NCI-H526 treated with DMSO at 0.1 percent for 48 hours (cell line): ENCODE measurements at regions not wholly inside any gene's neighbourhood (a gene's known extent, or its start where the extent isn't known, plus 50 kb on each side); places are given as distances from the start of the nearest gene placed in this dataset.

Experiments
- DNase-seq: peaks from one replicate; lab custom pipeline; 2025; lab: John Stamatoyannopoulos, UW

- DNase-seq, result no peak
Measured at GRCh38 chr10:47143473-47143872, 156.5 kb upstream of the GDF10 start.

GRCh38 chr10:47144525-47144924 is 155.5 kb upstream of the GDF10 start:
- no peak for DNase-seq

- DNase-seq, result no peak
Measured at GRCh38 chr10:47145290-47145934, 154.6 kb upstream of the GDF10 start.

GRCh38 chr10:47146572-47146971 is 153.4 kb upstream of the GDF10 start:
- DNase-seq, result no peak

GRCh38 chr10:47147186-47147585 is 152.8 kb upstream of the GDF10 start:
- DNase-seq, result no peak

- DNase-seq, result no peak
Measured at GRCh38 chr10:47150581-47150980, 149.4 kb upstream of the GDF10 start.

- DNase-seq, result no peak
Measured at GRCh38 chr10:47151920-47152319, 148.1 kb upstream of the GDF10 start.

- DNase-seq, result no peak
Measured at GRCh38 chr10:47152861-47153349, 147.1 kb upstream of the GDF10 start.

- DNase-seq, result no peak
Measured at GRCh38 chr10:47154762-47155161, 145.2 kb upstream of the GDF10 start.

GRCh38 chr10:47156873-47157272 is 143.1 kb upstream of the GDF10 start:
- no peak for DNase-seq

GRCh38 chr10:47158116-47159071 is 141.6 kb upstream of the GDF10 start:
- DNase-seq, result no peak

GRCh38 chr10:47159361-47160260 is 140.4 kb upstream of the GDF10 start:
- no peak for DNase-seq

GRCh38 chr10:47160261-47160908 is 139.6 kb upstream of the GDF10 start:
- no peak for DNase-seq

- DNase-seq, result no peak
Measured at GRCh38 chr10:47160967-47161366, 139.0 kb upstream of the GDF10 start.

- no peak for DNase-seq
Measured at GRCh38 chr10:47161465-47161864, 138.5 kb upstream of the GDF10 start.

GRCh38 chr10:47164126-47164799 is 135.7 kb upstream of the GDF10 start:
- no peak for DNase-seq

GRCh38 chr10:47164800-47165128 is 135.2 kb upstream of the GDF10 start:
- no peak for DNase-seq

- no peak for DNase-seq
Measured at GRCh38 chr10:47165168-47165710, 134.8 kb upstream of the GDF10 start.

- DNase-seq, result no peak
Measured at GRCh38 chr10:47165711-47166404, 134.1 kb upstream of the GDF10 start.

GRCh38 chr10:47166405-47166777 is 133.6 kb upstream of the GDF10 start:
- no peak for DNase-seq
